GM23248 (cell line): ENCODE measurements at regions not wholly inside any gene's neighbourhood (a gene's known extent, or its start where the extent isn't known, plus 50 kb on each side); places are given as distances from the start of the nearest gene placed in this dataset. TPM values are rescaled to one million over a fixed set of nuclear protein-coding genes. Genes with fewer than 3 reads are reported as not detected.
A peak's percentile ranks its signal among the peaks of the same experiment; 100 is the strongest.

ENCODE experiments used
- DNase-seq: peaks from one replicate; pipeline ENCODE4 v3.0.0-alpha.2; 2015
- H2AFZ ChIP-seq: fragments of 200-600 bp; sonication (generic); 2 replicates; pipeline ENCODE4 v1.6.1; 2016; ENCODE audit warnings: antibody characterized with exemption
- H3F3A ChIP-seq: fragments of 200-600 bp; sonication (generic); 2 replicates; pipeline ENCODE4 v1.6.1; 2016; ENCODE audit warnings: mild to moderate bottlenecking, antibody characterized with exemption, mixed run types; ENCODE audit not compliant: insufficient read depth
- H3K27ac ChIP-seq: fragments of 200-600 bp; sonication (generic); 2 replicates; pipeline ENCODE4 v1.5.1; 2016; ENCODE audit warnings: mild to moderate bottlenecking
- H3K27me3 ChIP-seq: fragments of 200-600 bp; sonication (generic); replicated peaks from 2 replicates; pipeline ENCODE4 v1.6.1; 2016; ENCODE audit warnings: mild to moderate bottlenecking; ENCODE audit not compliant: insufficient read depth
- H3K36me3 ChIP-seq: fragments of 200-600 bp; sonication (generic); 2 replicates; pipeline ENCODE4 v1.6.1; 2016; ENCODE audit warnings: low read depth, mild to moderate bottlenecking
- H3K4me1 ChIP-seq: fragments of 200-600 bp; sonication (generic); 2 replicates; pipeline ENCODE4 v1.6.1; 2016; ENCODE audit warnings: mild to moderate bottlenecking; ENCODE audit not compliant: insufficient read depth
- H3K4me2 ChIP-seq: fragments of 200-600 bp; sonication (generic); one replicate; pipeline ENCODE4 v1.6.1; 2016; ENCODE audit warnings: mild to moderate bottlenecking; ENCODE audit not compliant: unreplicated experiment
- H3K4me3 ChIP-seq: fragments of 200-600 bp; sonication (generic); 2 replicates; pipeline ENCODE4 v1.5.1; 2016; ENCODE audit warnings: mild to moderate bottlenecking
- H3K79me2 ChIP-seq: fragments of 200-600 bp; sonication (generic); 2 replicates; pipeline ENCODE4 v1.6.1; 2016; ENCODE audit warnings: mild to moderate bottlenecking; ENCODE audit not compliant: insufficient read depth
- H3K9ac ChIP-seq: fragments of 200-600 bp; sonication (generic); 2 replicates; pipeline ENCODE4 v1.6.1; 2016; ENCODE audit warnings: mild to moderate bottlenecking
- H3K9me2 ChIP-seq: fragments of 200-600 bp; sonication (generic); 2 replicates; pipeline ENCODE4 v1.6.1; 2016; ENCODE audit warnings: mixed run types, mild to moderate bottlenecking, moderate library complexity; ENCODE audit not compliant: insufficient read depth
- H3K9me3 ChIP-seq: fragments of 200-600 bp; sonication (generic); one replicate; pipeline ENCODE4 v1.6.1; 2017; ENCODE audit warnings: low read depth
- H4K20me1 ChIP-seq: fragments of 200-600 bp; sonication (generic); 2 replicates; pipeline ENCODE4 v1.6.0; 2016; ENCODE audit not compliant: insufficient read depth
- EZH2 ChIP-seq: fragments of 200-600 bp; sonication (generic); IDR thresholded peaks from 2 replicates; pipeline ENCODE4 v1.6.1; 2018; ENCODE audit warnings: antibody characterized with exemption, mild to moderate bottlenecking; ENCODE audit not compliant: insufficient read depth, poor library complexity, severe bottlenecking
- EZH2phosphoT487 ChIP-seq: fragments of 200-600 bp; sonication (generic); IDR thresholded peaks from 2 replicates; pipeline ENCODE4 v1.6.1; 2018; ENCODE audit warnings: antibody characterized with exemption, moderate library complexity, mild to moderate bottlenecking, low read depth; ENCODE audit not compliant: insufficient read depth
- WGBS, 2 experiments: methylation state at CpG; one replicate each; pipeline ENCODE4 v1.1.6; 2015 to 2017; ENCODE audit warnings: low lambda C conversion rate in 2 of 2, low coverage in 1 of 2; ENCODE audit errors: missing lambda C conversion rate in 2 of 2; 5-methylcytosine and 5-hydroxymethylcytosine counted together
- in situ Hi-C: fragments of 300-500 bp; cut with MboI; formaldehyde crosslinking; loops from 2 replicates; pipeline ENCODE4 v1.15.0; 2020
- microRNA-seq: library from miRNA; unstranded; fragments of <30 nt; microRNA quantifications from one replicate; pipeline ENCODE4, GENCODE V29; 2016; ENCODE audit warnings: borderline number of aligned reads
- small RNA-seq: library from RNA; depleted of rRNA; stranded (forward); fragments of <200 nt; gene quantifications from one replicate; pipeline ENCODE3, GENCODE V24; 2014; ENCODE audit warnings: low read depth, low replicate concordance

DNA sequence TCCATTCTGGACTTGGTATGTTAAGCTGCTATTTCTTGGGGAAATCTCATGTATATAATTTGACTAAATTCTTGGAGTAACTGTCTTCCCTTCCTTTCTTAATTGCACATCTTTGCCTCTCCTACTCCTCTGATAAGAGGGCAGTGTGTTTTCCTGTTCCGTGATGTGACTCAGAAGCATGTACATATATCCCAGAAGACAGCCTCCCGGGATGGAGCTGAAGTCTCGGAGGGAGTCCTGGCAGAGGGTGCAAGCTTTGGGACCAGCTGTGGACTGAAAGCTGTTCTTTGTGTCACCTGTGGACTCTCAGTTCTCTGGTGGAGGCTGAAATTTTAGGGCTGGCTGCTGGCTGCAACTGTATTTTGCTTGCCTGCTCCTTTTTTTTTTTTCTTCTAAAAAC, 54.7 kb upstream of the MGAT5 start:
- peaks cover 12% of the 10 kb centered on the region; the same call in 1 of the 2 replicates for H3K4me1 ChIP-seq
- no peak for DNase-seq
- no peak overlapping the region for H2AFZ ChIP-seq
- no peaks in the 10 kb centered on the region for H3F3A ChIP-seq
- H3K4me3 ChIP-seq, result no peak overlapping the region
- TF ChIP-seq EZH2 (no peak), EZH2phosphoT487 (no peak)
- WGBS, 2 experiments, result 87 to 90% methylated on average over 3 of the region's 3 CpGs
- no peaks in the 10 kb centered on the region for H3K9me2 ChIP-seq
- H4K20me1 ChIP-seq, result no peaks in the 10 kb centered on the region
- no peak overlapping the region for H3K4me2 ChIP-seq
- no peak overlapping the region for H3K9ac ChIP-seq
- H3K27me3 ChIP-seq, result no peaks in the 10 kb centered on the region
- in situ Hi-C loops, result no loop called here
- no peak overlapping the region for H3K27ac ChIP-seq
- H3K79me2 ChIP-seq, result peaks cover 37% of the 10 kb centered on the region; the same call in 1 of the 2 replicates
- no peaks in the 10 kb centered on the region for H3K36me3 ChIP-seq
- no peaks in the 10 kb centered on the region for H3K9me3 ChIP-seq

DNA sequence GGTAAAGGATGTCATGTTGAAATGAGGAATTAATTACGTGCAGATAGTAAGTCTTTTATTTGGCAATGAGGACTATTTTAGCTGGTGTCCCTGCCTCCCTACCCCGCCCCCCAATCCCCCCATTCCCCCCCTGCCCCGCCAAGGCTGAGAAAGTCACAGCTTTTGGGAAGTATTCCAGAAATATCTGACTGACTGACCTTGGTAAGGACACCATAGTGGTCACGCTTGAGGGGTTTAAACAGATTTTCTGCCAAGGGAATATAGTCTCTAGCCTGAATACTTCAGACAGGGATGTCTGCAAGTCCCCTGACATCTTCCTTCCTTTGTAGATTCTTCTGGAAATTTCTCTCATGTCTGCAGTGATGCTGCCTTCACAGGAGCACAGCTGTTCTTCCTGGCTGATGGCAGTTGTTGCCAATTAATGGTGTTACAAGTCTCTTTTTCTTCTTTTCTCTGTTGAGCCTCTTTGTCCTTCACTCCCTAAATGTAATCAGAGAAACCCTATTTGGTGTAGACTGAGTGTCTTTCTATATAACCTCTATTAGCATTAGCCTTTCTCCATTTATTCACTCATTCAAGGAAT, 53.7 kb upstream of the MGAT5 start:
- Histone ChIP-seq H4K20me1 (no peaks in the 10 kb centered on the region), H3K27me3 (no peaks in the 10 kb centered on the region), H3K9me3 (no peaks in the 10 kb centered on the region), H2AFZ (no peak overlapping the region), H3K9ac (no peak overlapping the region), H3K36me3 (no peaks in the 10 kb centered on the region), H3K27ac (no peak overlapping the region), H3K4me1 (peaks cover 12% of the 10 kb centered on the region; the same call in 1 of the 2 replicates), H3K4me3 (no peak overlapping the region), H3F3A (no peaks in the 10 kb centered on the region), H3K4me2 (no peak overlapping the region), H3K79me2 (peaks cover 37% of the 10 kb centered on the region; the same call in 1 of the 2 replicates), H3K9me2 (no peaks in the 10 kb centered on the region)
- no peak for DNase-seq
- in situ Hi-C loops, result no loop called here
- TF ChIP-seq EZH2phosphoT487, result no peak
- no peak for TF ChIP-seq EZH2
- WGBS, 2 experiments, result 76 to 80% methylated on average over 4 of the region's 4 CpGs

DNA sequence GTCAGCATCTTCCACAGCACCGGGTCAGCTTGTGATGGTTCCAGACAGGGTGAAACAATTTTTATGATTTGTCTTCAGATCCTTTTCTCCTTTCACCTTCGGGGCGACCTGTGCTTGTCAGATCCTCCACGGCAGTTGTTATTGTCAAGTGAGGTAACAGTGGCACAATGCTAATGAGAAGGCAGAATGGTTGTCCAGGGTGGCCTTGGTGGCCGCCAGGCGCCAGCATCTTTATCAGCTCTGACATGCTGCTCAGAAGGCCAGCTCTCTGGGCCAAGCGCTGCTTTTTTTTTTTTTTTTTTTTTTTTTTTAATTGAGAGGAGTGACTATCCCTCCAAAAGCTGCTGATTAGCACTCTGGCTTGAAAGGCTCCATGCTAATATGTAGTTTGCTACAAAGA, 52.3 kb upstream of the MGAT5 start:
- WGBS, 2 experiments, result 95 to 96% methylated on average over 7 of the region's 7 CpGs
- Histone ChIP-seq H3K27me3 (no peaks in the 10 kb centered on the region), H3F3A (peaks cover 9% of the 10 kb centered on the region), H2AFZ (no peak overlapping the region), H3K27ac (no peak overlapping the region), H3K4me3 (no peak overlapping the region), H3K9ac (no peak overlapping the region), H3K4me2 (no peak overlapping the region), H4K20me1 (no peaks in the 10 kb centered on the region), H3K9me3 (no peaks in the 10 kb centered on the region), H3K79me2 (peaks cover 27% of the 10 kb centered on the region; the same call in 1 of the 2 replicates), H3K4me1 (peaks cover 20% of the 10 kb centered on the region), H3K9me2 (no peaks in the 10 kb centered on the region), H3K36me3 (no peaks in the 10 kb centered on the region)
- DNase-seq, result no peak
- in situ Hi-C loops, result no loop called here
- no peak for TF ChIP-seq EZH2phosphoT487
- no peak for TF ChIP-seq EZH2

DNA sequence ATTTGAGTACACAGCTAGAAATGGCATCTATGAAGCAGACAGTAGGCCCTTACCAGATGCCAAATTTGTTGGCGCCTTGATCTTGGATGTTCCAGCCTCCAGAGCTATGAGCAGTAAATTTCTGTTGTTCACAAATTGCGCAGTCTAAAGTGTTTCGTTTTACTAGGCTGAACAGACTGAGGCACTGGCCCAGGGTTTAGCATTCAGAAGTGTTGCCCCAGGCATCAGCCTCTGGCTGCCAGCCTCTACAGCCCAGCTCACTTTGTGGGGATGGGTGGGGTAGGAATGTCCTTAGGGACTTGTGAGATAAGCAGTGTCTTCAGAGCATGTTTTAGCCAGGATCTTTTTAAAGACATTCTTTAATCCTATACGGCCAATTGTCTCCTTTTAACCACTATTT, 51.5 kb upstream of the MGAT5 start:
- Histone ChIP-seq H3F3A (peaks cover 15% of the 10 kb centered on the region), H3K9me3 (no peaks in the 10 kb centered on the region), H3K4me2 (no peak overlapping the region), H3K36me3 (no peaks in the 10 kb centered on the region), H3K4me1 (peaks cover 26% of the 10 kb centered on the region), H3K27me3 (no peaks in the 10 kb centered on the region), H4K20me1 (no peaks in the 10 kb centered on the region), H3K9ac (no peak overlapping the region), H3K9me2 (no peaks in the 10 kb centered on the region), H3K27ac (no peak overlapping the region), H3K79me2 (peaks cover 18% of the 10 kb centered on the region; the same call in 1 of the 2 replicates), H3K4me3 (no peak overlapping the region), H2AFZ (no peak overlapping the region)
- in situ Hi-C loops, result no loop called here
- TF ChIP-seq EZH2phosphoT487, result no peak
- TF ChIP-seq EZH2, result no peak
- DNase-seq, result peak; percentile 24
- 96% methylated on average over 4 of the region's 4 CpGs for WGBS, 2 experiments

DNA sequence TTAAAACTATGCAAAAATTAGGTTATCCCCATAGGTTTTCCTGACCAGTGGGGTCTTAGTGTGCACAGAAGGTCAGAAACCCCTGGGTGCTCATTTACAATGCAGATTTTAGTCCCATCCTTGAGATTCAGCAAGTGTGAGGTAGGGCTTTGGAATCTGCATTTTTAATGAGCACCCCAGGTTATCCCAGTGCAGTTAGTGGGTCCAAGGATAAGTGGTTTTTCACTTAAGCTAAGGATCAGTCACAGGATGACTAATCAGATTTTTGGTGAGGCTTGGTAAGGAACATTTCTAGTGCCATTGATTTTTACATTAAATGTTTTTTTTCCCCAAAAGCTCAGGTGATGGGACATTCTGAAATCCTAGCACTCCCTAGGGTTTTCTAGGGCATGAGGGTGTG, 50.7 kb upstream of the MGAT5 start:
- Histone ChIP-seq H3K4me2 (no peak overlapping the region), H3K79me2 (peaks cover 14% of the 10 kb centered on the region; the same call in 1 of the 2 replicates), H3F3A (peaks cover 17% of the 10 kb centered on the region), H3K36me3 (no peaks in the 10 kb centered on the region), H3K9me2 (no peaks in the 10 kb centered on the region), H3K4me1 (peaks cover 26% of the 10 kb centered on the region), H3K27ac (no peak overlapping the region), H4K20me1 (no peaks in the 10 kb centered on the region), H3K4me3 (no peak overlapping the region), H2AFZ (no peak overlapping the region), H3K9me3 (no peaks in the 10 kb centered on the region), H3K9ac (no peak overlapping the region), H3K27me3 (no peaks in the 10 kb centered on the region)
- TF ChIP-seq EZH2, result no peak
- no peak for TF ChIP-seq EZH2phosphoT487
- in situ Hi-C loops, result no loop called here
- DNase-seq, result no peak

Small RNA genes in the stretch of these regions (microRNA-seq; reads per million reads assigned to microRNA genes)
- gene MIR3679, result 13.8 reads per million, percentile 21 among the genes with 10 or more reads in this experiment

Small RNA genes in the stretch of these regions (small RNA-seq; reads per million reads assigned to genes)
- not detected for gene MIR3679
